SK-N-SH treated with all-trans-retinoic acid at 6 μM for 48 hours (cell line): ENCODE measurements at regions not wholly inside any gene's neighbourhood (a gene's known extent, or its start where the extent isn't known, plus 50 kb on each side); places are given as distances from the start of the nearest gene placed in this dataset.

ENCODE experiments used
- ATAC-seq: fragments of 200-7000 bp; cut with Tn5 transposase; 3 replicates; pipeline ENCODE4 v1.9.1; 2020; ENCODE audit warnings: mild to moderate bottlenecking, moderate library complexity
- ARNTL ChIP-seq: fragments of 450-650 bp; formaldehyde crosslinking; IDR thresholded peaks from 2 replicates; pipeline ENCODE4 v1.5.0; 2020; ENCODE audit warnings: low read depth, mild to moderate bottlenecking, moderate library complexity, borderline replicate concordance
- CSDC2 ChIP-seq: fragments of 250-450 bp; sonication (Bioruptor Pico); IDR thresholded peaks from 2 replicates; pipeline ENCODE4 v1.5.0; 2020; ENCODE audit warnings: mild to moderate bottlenecking, moderate library complexity
- ESRRG ChIP-seq: fragments of 250-450 bp; sonication (Bioruptor Pico); IDR thresholded peaks from 2 replicates; pipeline ENCODE4 v1.6.1; 2021; ENCODE audit warnings: mild to moderate bottlenecking
- GLIS3 ChIP-seq: fragments of 250-450 bp; sonication (Bioruptor Pico); IDR thresholded peaks from 2 replicates; pipeline ENCODE4 v1.5.0; 2020; ENCODE audit warnings: mild to moderate bottlenecking, moderate library complexity
- ISL1 ChIP-seq: fragments of 250-450 bp; sonication (Bioruptor Pico); IDR thresholded peaks from 2 replicates; pipeline ENCODE4 v2.1.2; 2022; ENCODE audit warnings: mild to moderate bottlenecking, moderate library complexity
- OSR1 ChIP-seq: fragments of 250-450 bp; sonication (Bioruptor Pico); IDR thresholded peaks from 2 replicates; pipeline ENCODE4 v1.8.0; 2022; ENCODE audit warnings: moderate library complexity, mild to moderate bottlenecking, inconsistent platforms
- PPARA ChIP-seq: fragments of 250-450 bp; sonication (Bioruptor Pico); IDR thresholded peaks from 2 replicates; pipeline ENCODE4 v1.5.0; 2020; ENCODE audit warnings: mild to moderate bottlenecking, borderline replicate concordance
- RARB ChIP-seq: fragments of 250-450 bp; sonication (Bioruptor Pico); IDR thresholded peaks from 2 replicates; pipeline ENCODE4 v1.8.0; 2021; ENCODE audit warnings: mild to moderate bottlenecking, moderate library complexity
- SNAI2 ChIP-seq: fragments of 250-450 bp; sonication (Bioruptor Pico); IDR thresholded peaks from 2 replicates; pipeline ENCODE4 v1.5.0; 2020; ENCODE audit warnings: mild to moderate bottlenecking, moderate library complexity
- TCF4 ChIP-seq: fragments of 250-450 bp; sonication (Bioruptor Pico); IDR thresholded peaks from 2 replicates; pipeline ENCODE4 v1.8.0; 2021; ENCODE audit warnings: mild to moderate bottlenecking, moderate library complexity, borderline replicate concordance
- TOX ChIP-seq: fragments of 250-450 bp; sonication (Bioruptor Pico); IDR thresholded peaks from 2 replicates; pipeline ENCODE4 v1.8.0; 2021; ENCODE audit warnings: mild to moderate bottlenecking, moderate library complexity, borderline replicate concordance
- ZC3H10 ChIP-seq: fragments of 250-450 bp; sonication (Bioruptor Pico); IDR thresholded peaks from 2 replicates; pipeline ENCODE4 v1.5.1; 2021; ENCODE audit warnings: mild to moderate bottlenecking, moderate library complexity
- ZFP3 ChIP-seq: fragments of 250-450 bp; sonication (Bioruptor Pico); IDR thresholded peaks from 2 replicates; pipeline ENCODE4 v1.5.0; 2020; ENCODE audit warnings: mild to moderate bottlenecking, moderate library complexity
- ZFP30 ChIP-seq: fragments of 450-650 bp; formaldehyde crosslinking; IDR thresholded peaks from 2 replicates; pipeline ENCODE4 v1.5.0; 2022; ENCODE audit warnings: mild to moderate bottlenecking, moderate library complexity
- ZNF565 ChIP-seq: fragments of 450-650 bp; formaldehyde crosslinking; conservative IDR thresholded peaks from 2 replicates; pipeline ENCODE4 v1.5.0; 2020; ENCODE audit warnings: low read depth, mild to moderate bottlenecking, moderate library complexity
- ZNF70 ChIP-seq: fragments of 450-650 bp; formaldehyde crosslinking; IDR thresholded peaks from 2 replicates; pipeline ENCODE4 v1.5.0; 2020; ENCODE audit warnings: mild to moderate bottlenecking, moderate library complexity
- ZNF8 ChIP-seq: fragments of 450-650 bp; formaldehyde crosslinking; IDR thresholded peaks from 2 replicates; pipeline ENCODE4 v1.5.0; 2020; ENCODE audit warnings: mild to moderate bottlenecking, moderate library complexity
- TF ChIP-seq, protein P1 (sequence below): fragments of 250-450 bp; sonication (Bioruptor Pico); IDR thresholded peaks from 2 replicates; pipeline ENCODE4 v1.5.1; 2021; ENCODE audit warnings: mild to moderate bottlenecking, moderate library complexity
- TF ChIP-seq, protein P2 (sequence below): fragments of 250-450 bp; sonication (Bioruptor Pico); IDR thresholded peaks from 2 replicates; pipeline ENCODE4 v1.8.0; 2020; ENCODE audit warnings: mild to moderate bottlenecking, moderate library complexity, borderline replicate concordance
- TF ChIP-seq, protein P3 (sequence below): fragments of 250-450 bp; sonication (Bioruptor Pico); IDR thresholded peaks from 2 replicates; pipeline ENCODE4 v1.5.1; 2020; ENCODE audit warnings: low read depth, mild to moderate bottlenecking, moderate library complexity
- TF ChIP-seq, protein P4 (sequence below): fragments of 250-450 bp; sonication (Bioruptor Pico); IDR thresholded peaks from 2 replicates; pipeline ENCODE4 v1.5.0; 2020; ENCODE audit warnings: mild to moderate bottlenecking, moderate library complexity
- TF ChIP-seq, protein P5 (sequence below): fragments of 250-450 bp; sonication (Bioruptor Pico); IDR thresholded peaks from 2 replicates; pipeline ENCODE4 v1.8.0; 2021; ENCODE audit warnings: low read depth, mild to moderate bottlenecking, moderate library complexity, borderline replicate concordance

DNA sequence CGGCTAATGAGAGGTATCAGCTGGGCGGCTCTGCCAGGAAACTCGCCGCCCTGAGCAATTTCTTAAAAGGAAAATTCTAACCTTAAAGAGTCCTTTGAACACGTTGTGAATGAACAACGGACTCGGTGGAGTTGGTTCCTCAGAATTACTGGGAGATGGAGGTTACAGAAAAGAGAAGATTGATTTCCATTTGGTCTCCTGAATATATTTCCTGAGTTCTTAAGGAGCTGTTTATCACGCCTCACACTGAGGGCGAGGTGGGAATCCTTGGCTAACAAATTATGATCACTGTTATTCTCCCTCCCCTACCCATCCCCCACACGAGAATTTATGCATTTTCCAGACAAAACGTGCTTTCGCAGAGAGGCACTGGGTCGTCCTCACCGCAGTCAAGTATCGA is 194.5 kb upstream of the C14orf180 start:
- ATAC-seq, result no peak
- TF ChIP-seq ARNTL (CRISPR knock-in tag) (no peak), OSR1 (CRISPR knock-in tag) (no peak), PPARA (CRISPR knock-in tag) (no peak), TCF4 (CRISPR knock-in tag) (no peak), ZNF70 (CRISPR knock-in tag) (no peak), ZFP30 (CRISPR knock-in tag) (no peak), ESRRG (CRISPR knock-in tag) (no peak), ISL1 (CRISPR knock-in tag) (no peak), SNAI2 (no peak), TOX (CRISPR knock-in tag) (no peak), GLIS3 (CRISPR knock-in tag) (no peak), CSDC2 (CRISPR knock-in tag) (no peak), ZNF565 (no peak), ZFP3 (CRISPR knock-in tag) (no peak), ZNF8 (CRISPR knock-in tag) (no peak)
- TF ChIP-seq, protein P1, sequence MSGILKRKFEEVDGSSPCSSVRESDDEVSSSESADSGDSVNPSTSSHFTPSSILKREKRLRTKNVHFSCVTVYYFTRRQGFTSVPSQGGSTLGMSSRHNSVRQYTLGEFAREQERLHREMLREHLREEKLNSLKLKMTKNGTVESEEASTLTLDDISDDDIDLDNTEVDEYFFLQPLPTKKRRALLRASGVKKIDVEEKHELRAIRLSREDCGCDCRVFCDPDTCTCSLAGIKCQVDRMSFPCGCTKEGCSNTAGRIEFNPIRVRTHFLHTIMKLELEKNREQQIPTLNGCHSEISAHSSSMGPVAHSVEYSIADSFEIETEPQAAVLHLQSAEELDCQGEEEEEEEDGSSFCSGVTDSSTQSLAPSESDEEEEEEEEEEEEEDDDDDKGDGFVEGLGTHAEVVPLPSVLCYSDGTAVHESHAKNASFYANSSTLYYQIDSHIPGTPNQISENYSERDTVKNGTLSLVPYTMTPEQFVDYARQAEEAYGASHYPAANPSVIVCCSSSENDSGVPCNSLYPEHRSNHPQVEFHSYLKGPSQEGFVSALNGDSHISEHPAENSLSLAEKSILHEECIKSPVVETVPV (CRISPR knock-in tag), result no peak
- TF ChIP-seq, protein P2, sequence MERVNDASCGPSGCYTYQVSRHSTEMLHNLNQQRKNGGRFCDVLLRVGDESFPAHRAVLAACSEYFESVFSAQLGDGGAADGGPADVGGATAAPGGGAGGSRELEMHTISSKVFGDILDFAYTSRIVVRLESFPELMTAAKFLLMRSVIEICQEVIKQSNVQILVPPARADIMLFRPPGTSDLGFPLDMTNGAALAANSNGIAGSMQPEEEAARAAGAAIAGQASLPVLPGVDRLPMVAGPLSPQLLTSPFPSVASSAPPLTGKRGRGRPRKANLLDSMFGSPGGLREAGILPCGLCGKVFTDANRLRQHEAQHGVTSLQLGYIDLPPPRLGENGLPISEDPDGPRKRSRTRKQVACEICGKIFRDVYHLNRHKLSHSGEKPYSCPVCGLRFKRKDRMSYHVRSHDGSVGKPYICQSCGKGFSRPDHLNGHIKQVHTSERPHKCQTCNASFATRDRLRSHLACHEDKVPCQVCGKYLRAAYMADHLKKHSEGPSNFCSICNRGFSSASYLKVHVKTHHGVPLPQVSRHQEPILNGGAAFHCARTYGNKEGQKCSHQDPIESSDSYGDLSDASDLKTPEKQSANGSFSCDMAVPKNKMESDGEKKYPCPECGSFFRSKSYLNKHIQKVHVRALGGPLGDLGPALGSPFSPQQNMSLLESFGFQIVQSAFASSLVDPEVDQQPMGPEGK (CRISPR knock-in tag), result no peak
- TF ChIP-seq, protein P3, sequence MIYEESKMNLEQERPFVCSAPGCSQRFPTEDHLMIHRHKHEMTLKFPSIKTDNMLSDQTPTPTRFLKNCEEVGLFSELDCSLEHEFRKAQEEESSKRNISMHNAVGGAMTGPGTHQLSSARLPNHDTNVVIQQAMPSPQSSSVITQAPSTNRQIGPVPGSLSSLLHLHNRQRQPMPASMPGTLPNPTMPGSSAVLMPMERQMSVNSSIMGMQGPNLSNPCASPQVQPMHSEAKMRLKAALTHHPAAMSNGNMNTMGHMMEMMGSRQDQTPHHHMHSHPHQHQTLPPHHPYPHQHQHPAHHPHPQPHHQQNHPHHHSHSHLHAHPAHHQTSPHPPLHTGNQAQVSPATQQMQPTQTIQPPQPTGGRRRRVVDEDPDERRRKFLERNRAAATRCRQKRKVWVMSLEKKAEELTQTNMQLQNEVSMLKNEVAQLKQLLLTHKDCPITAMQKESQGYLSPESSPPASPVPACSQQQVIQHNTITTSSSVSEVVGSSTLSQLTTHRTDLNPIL (CRISPR knock-in tag), result no peak
- TF ChIP-seq, protein P4, sequence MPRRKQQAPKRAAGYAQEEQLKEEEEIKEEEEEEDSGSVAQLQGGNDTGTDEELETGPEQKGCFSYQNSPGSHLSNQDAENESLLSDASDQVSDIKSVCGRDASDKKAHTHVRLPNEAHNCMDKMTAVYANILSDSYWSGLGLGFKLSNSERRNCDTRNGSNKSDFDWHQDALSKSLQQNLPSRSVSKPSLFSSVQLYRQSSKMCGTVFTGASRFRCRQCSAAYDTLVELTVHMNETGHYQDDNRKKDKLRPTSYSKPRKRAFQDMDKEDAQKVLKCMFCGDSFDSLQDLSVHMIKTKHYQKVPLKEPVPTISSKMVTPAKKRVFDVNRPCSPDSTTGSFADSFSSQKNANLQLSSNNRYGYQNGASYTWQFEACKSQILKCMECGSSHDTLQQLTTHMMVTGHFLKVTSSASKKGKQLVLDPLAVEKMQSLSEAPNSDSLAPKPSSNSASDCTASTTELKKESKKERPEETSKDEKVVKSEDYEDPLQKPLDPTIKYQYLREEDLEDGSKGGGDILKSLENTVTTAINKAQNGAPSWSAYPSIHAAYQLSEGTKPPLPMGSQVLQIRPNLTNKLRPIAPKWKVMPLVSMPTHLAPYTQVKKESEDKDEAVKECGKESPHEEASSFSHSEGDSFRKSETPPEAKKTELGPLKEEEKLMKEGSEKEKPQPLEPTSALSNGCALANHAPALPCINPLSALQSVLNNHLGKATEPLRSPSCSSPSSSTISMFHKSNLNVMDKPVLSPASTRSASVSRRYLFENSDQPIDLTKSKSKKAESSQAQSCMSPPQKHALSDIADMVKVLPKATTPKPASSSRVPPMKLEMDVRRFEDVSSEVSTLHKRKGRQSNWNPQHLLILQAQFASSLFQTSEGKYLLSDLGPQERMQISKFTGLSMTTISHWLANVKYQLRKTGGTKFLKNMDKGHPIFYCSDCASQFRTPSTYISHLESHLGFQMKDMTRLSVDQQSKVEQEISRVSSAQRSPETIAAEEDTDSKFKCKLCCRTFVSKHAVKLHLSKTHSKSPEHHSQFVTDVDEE (CRISPR knock-in tag), result no peak

DNA sequence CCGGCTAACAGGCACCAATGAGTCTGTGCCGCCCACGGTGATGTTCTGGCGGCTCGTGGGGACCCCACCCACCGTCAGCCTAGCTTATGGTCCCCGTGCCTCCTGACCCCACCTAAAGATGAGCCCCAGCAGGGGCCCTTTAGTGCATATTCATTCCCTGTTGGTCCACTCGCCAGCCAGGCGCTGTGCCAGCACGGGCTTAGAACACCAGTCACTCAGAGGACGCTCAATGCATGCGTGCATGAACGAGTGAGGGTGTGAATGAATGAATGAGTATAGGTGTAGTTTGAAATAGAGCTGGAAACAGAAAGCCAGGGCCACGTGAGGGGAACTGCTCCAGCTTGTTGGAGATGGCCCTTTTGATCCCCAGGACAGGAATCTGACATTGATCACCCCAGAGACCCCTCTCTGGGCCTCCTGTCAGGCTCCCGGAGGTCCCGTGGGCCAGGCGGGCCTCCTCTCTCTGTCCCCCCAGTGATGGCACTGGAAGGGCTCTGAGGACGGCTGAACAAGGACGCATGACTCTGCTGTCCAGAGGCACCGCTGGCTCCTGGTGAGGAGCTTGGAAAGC is 193.9 kb upstream of the C14orf180 start:
- ATAC-seq, result no peak
- TF ChIP-seq ZFP30 (CRISPR knock-in tag) (no peak), CSDC2 (CRISPR knock-in tag) (no peak), GLIS3 (CRISPR knock-in tag) (no peak)
- TF ChIP-seq, all 23 proteins: peak for 0

DNA sequence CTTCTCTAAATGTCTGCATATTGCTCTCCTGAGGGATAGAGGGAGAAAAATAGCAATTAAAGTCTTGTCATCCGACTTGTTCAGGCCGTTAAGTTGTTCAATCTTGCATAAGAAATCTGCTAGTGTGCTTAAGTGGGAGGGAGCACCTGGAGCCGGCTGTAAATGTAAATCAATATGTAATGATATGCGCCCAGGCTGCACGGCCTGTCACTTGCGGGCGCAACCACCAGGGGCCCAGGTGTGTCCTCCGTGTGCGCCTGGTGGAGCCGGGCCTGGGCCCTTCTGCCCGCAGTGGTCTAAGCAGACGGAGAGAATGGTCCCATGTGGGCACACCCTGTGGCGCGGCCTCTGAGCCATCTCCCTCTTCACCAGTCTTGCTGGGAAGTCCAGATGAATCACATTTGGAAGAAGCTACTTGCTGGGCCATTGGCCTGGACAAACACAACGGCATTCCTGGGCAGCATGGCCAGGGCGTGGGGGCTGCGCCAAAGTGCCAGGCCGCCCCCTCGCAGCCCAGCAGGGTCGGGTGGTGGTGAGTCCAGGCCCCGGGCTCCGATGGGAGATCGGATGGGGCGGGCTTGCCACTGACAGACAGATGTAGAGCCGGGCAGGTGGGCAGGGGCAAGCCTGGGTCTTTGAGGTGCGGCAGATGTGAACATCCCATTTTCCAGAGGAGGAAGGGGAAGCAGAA is 193.3 kb upstream of the C14orf180 start:
- ATAC-seq, result no peak
- TF ChIP-seq, protein P3 (CRISPR knock-in tag), result no peak
- TF ChIP-seq, protein P1 (CRISPR knock-in tag), result no peak
- TF ChIP-seq GLIS3 (CRISPR knock-in tag) (no peak), ZC3H10 (CRISPR knock-in tag) (no peak), ZNF565 (no peak), ZFP30 (CRISPR knock-in tag) (no peak), OSR1 (CRISPR knock-in tag) (no peak), RARB (CRISPR knock-in tag) (no peak)
- TF ChIP-seq, protein P5, sequence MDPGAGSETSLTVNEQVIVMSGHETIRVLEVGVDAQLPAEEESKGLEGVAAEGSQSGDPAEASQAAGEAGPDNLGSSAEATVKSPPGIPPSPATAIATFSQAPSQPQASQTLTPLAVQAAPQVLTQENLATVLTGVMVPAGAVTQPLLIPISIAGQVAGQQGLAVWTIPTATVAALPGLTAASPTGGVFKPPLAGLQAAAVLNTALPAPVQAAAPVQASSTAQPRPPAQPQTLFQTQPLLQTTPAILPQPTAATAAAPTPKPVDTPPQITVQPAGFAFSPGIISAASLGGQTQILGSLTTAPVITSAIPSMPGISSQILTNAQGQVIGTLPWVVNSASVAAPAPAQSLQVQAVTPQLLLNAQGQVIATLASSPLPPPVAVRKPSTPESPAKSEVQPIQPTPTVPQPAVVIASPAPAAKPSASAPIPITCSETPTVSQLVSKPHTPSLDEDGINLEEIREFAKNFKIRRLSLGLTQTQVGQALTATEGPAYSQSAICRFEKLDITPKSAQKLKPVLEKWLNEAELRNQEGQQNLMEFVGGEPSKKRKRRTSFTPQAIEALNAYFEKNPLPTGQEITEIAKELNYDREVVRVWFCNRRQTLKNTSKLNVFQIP (CRISPR knock-in tag), result no peak
- TF ChIP-seq, protein P4 (CRISPR knock-in tag), result no peak
